Mesothelial cell of epicardium (in vitro differentiated cells): ENCODE measurements at regions not wholly inside any gene's neighbourhood (a gene's known extent, or its start where the extent isn't known, plus 50 kb on each side); places are given as distances from the start of the nearest gene placed in this dataset.

Experiments used
- DNase-seq, 2 experiments: peaks; one replicate each; pipeline ENCODE4 v3.0.0; 2021; ENCODE audit warnings: low spot score in 2 of 2; ENCODE audit not compliant: unreplicated experiment in 2 of 2
- H3K27ac Mint-ChIP-seq: 2 replicates; pipeline ENCODE4 v1.8.0; 2021; ENCODE audit warnings: mixed read lengths
- H3K27me3 Mint-ChIP-seq: 2 replicates; pipeline ENCODE4 v1.8.0; 2021; ENCODE audit warnings: low read depth, mixed read lengths
- H3K36me3 Mint-ChIP-seq: 2 replicates; pipeline ENCODE4 v1.8.0; 2021; ENCODE audit warnings: mixed read lengths
- H3K4me1 Mint-ChIP-seq: 2 replicates; pipeline ENCODE4 v1.8.0; 2021; ENCODE audit warnings: mixed read lengths
- H3K4me3 Mint-ChIP-seq: 2 replicates; pipeline ENCODE4 v1.8.0; 2021; ENCODE audit warnings: mild to moderate bottlenecking, moderate library complexity, mixed read lengths
- H3K9me3 Mint-ChIP-seq: 2 replicates; pipeline ENCODE4 v1.8.0; 2021; ENCODE audit warnings: mixed read lengths
- CTCF ChIP-seq: fragments of 200-600 bp; sonication (generic); IDR thresholded peaks from one replicate; pipeline ENCODE4 v1.5.0; 2021; ENCODE audit warnings: antibody characterized with exemption; ENCODE audit not compliant: unreplicated experiment

- Mint-ChIP-seq H3K9me3 (no peaks in the 10 kb centered on the region), H3K4me1 (peaks cover 6% of the 10 kb centered on the region)
Observed at GRCh38 chr15:87487484-87487883, 769.1 kb downstream of the NTRK3 start.

GRCh38 chr15:87483468-87483867 is 773.1 kb downstream of the NTRK3 start:
- Mint-ChIP-seq H3K27me3 (no peaks in the 10 kb centered on the region), H3K9me3 (peaks cover 6% of the 10 kb centered on the region), H3K36me3 (no peaks in the 10 kb centered on the region), H3K4me3 (no peak overlapping the region), H3K27ac (no peak overlapping the region), H3K4me1 (peaks cover 15% of the 10 kb centered on the region)
- DNase-seq, result no peak
- TF ChIP-seq CTCF, result no peak

More at GRCh38 chr15:87487484-87487883, 769.1 kb downstream of the NTRK3 start:
- DNase-seq, result no peak
- Mint-ChIP-seq H3K36me3 (no peaks in the 10 kb centered on the region), H3K4me3 (no peak overlapping the region), H3K27ac (no peak overlapping the region), H3K27me3 (no peaks in the 10 kb centered on the region)
- no peak for TF ChIP-seq CTCF

GRCh38 chr15:87481126-87481525 is 775.4 kb downstream of the NTRK3 start:
- no peaks in the 10 kb centered on the region for H3K36me3 Mint-ChIP-seq
- no peak for TF ChIP-seq CTCF
- H3K27ac Mint-ChIP-seq, result no peak overlapping the region
- no peak overlapping the region for H3K4me3 Mint-ChIP-seq
- no peaks in the 10 kb centered on the region for H3K27me3 Mint-ChIP-seq
- no peak for DNase-seq
- H3K9me3 Mint-ChIP-seq, result peaks cover 6% of the 10 kb centered on the region
- peaks cover 21% of the 10 kb centered on the region for H3K4me1 Mint-ChIP-seq

GRCh38 chr15:87478687-87479072 is 777.9 kb downstream of the NTRK3 start:
- DNase-seq, result no peak
- Mint-ChIP-seq H3K4me1 (peaks cover 21% of the 10 kb centered on the region), H3K27ac (no peak overlapping the region), H3K27me3 (no peaks in the 10 kb centered on the region), H3K9me3 (peaks cover 6% of the 10 kb centered on the region), H3K4me3 (no peak overlapping the region), H3K36me3 (no peaks in the 10 kb centered on the region)
- no peak for TF ChIP-seq CTCF

GRCh38 chr15:87477737-87478686 is 778.5 kb downstream of the NTRK3 start:
- Mint-ChIP-seq H3K4me1 (peaks cover 23% of the 10 kb centered on the region), H3K36me3 (no peaks in the 10 kb centered on the region), H3K27me3 (no peaks in the 10 kb centered on the region), H3K9me3 (peaks cover 6% of the 10 kb centered on the region), H3K4me3 (peak overlapping the region; percentile 41), H3K27ac (peak overlapping the region; percentile 40)
- DNase-seq, result peak in 1 of 2 experiments; percentile 42
- peak; percentile 24 for TF ChIP-seq CTCF
